Left ventricle myocardium inferior (tissue), 1 donor: ENCODE measurements at regions not wholly inside any gene's neighbourhood (a gene's known extent, or its start where the extent isn't known, plus 50 kb on each side); places are given as distances from the start of the nearest gene placed in this dataset.
"Not testable (repeated sequence)": the region's sequence is repeated elsewhere in the genome, so short reads cannot be mapped to it uniquely, and the experiment has no call there.

Source experiments
- DNase-seq: peaks from one replicate; pipeline ENCODE4 v3.0.0-alpha.2; 2020
- H3K27ac ChIP-seq: fragments of 200-600 bp; replicated peaks from 2 replicates; pipeline ENCODE4 v1.8.0; 2021
- H3K27me3 ChIP-seq: fragments of 200-600 bp; 2 replicates; pipeline ENCODE4 v1.8.0; 2021; ENCODE audit warnings: low read depth
- H3K36me3 ChIP-seq: fragments of 200-600 bp; 2 replicates; pipeline ENCODE4 v1.8.0; 2021
- H3K4me1 ChIP-seq: fragments of 200-600 bp; 2 replicates; pipeline ENCODE4 v1.8.0; 2021
- H3K4me3 ChIP-seq: fragments of 200-600 bp; 2 replicates; pipeline ENCODE4 v1.8.0; 2021; ENCODE audit warnings: mild to moderate bottlenecking, moderate library complexity
- H3K9me3 ChIP-seq: fragments of 200-600 bp; replicated peaks from 2 replicates; pipeline ENCODE4 v1.8.0; 2021
- CTCF ChIP-seq: fragments of 200-600 bp; IDR thresholded peaks from 2 replicates; pipeline ENCODE4 v1.8.0; 2021; ENCODE audit warnings: antibody characterized with exemption, mild to moderate bottlenecking, borderline replicate concordance
- intact Hi-C: fragments of 100-400 bp; cut with micrococcal nuclease; formaldehyde crosslinking; loops from one replicate; pipeline ENCODE4 v1.11.0; 2022
- donor health status: DM: no; HTN: yes; CAD: no; lungs with severe emphysema.

GRCh38 chr3:148500881-148501280 is 196.8 kb upstream of the AGTR1 start:
- no peaks in the 10 kb centered on the region for H3K27me3 ChIP-seq
- intact Hi-C loops = no loop called here
- DNase-seq = no peak
- no peak for TF ChIP-seq CTCF
- no peaks in the 10 kb centered on the region for H3K4me1 ChIP-seq
- H3K36me3 ChIP-seq = no peaks in the 10 kb centered on the region
- no peaks in the 10 kb centered on the region for H3K9me3 ChIP-seq
- H3K4me3 ChIP-seq = no peak overlapping the region
- H3K27ac ChIP-seq = no peak overlapping the region

- no peak for TF ChIP-seq CTCF
- Histone ChIP-seq H3K36me3 (no peaks in the 10 kb centered on the region), H3K4me1 (no peaks in the 10 kb centered on the region), H3K27me3 (no peaks in the 10 kb centered on the region), H3K9me3 (no peaks in the 10 kb centered on the region), H3K27ac (no peak overlapping the region), H3K4me3 (no peak overlapping the region)
- intact Hi-C loops = no loop called here
- no peak for DNase-seq
These were observed 187.6 kb upstream of the AGTR1 start for GRCh38 chr3:148510116-148510515.

- no peaks in the 10 kb centered on the region for H3K27me3 ChIP-seq
- intact Hi-C loops = no loop called here
- no peaks in the 10 kb centered on the region for H3K4me1 ChIP-seq
- DNase-seq = no peak
- no peak overlapping the region for H3K4me3 ChIP-seq
- H3K27ac ChIP-seq = no peak overlapping the region
- TF ChIP-seq CTCF = no peak
- no peaks in the 10 kb centered on the region for H3K9me3 ChIP-seq
- no peaks in the 10 kb centered on the region for H3K36me3 ChIP-seq
These were observed 187.1 kb upstream of the AGTR1 start for GRCh38 chr3:148510561-148510960.

GRCh38 chr3:148512648-148513047 is 185.1 kb upstream of the AGTR1 start:
- H3K4me1 ChIP-seq = no peaks in the 10 kb centered on the region
- no peak overlapping the region for H3K27ac ChIP-seq
- H3K4me3 ChIP-seq = no peak overlapping the region
- no peaks in the 10 kb centered on the region for H3K9me3 ChIP-seq
- DNase-seq = no peak
- TF ChIP-seq CTCF = no peak
- H3K27me3 ChIP-seq = no peaks in the 10 kb centered on the region
- H3K36me3 ChIP-seq = no peaks in the 10 kb centered on the region
- intact Hi-C loops = no loop called here

- no peak for TF ChIP-seq CTCF
- intact Hi-C loops = no loop called here
- DNase-seq = no peak
- no peak overlapping the region for H3K27ac ChIP-seq
- no peaks in the 10 kb centered on the region for H3K4me1 ChIP-seq
- H3K9me3 ChIP-seq = no peaks in the 10 kb centered on the region
- no peaks in the 10 kb centered on the region for H3K36me3 ChIP-seq
- H3K4me3 ChIP-seq = no peak overlapping the region
- H3K27me3 ChIP-seq = no peaks in the 10 kb centered on the region
These were observed 184.6 kb upstream of the AGTR1 start for GRCh38 chr3:148513096-148513543.

- TF ChIP-seq CTCF = no peak
- DNase-seq = no peak
- intact Hi-C loops = no loop called here
- Histone ChIP-seq H3K36me3 (no peaks in the 10 kb centered on the region), H3K4me3 (no peak overlapping the region), H3K9me3 (peaks cover 22% of the 10 kb centered on the region), H3K4me1 (no peaks in the 10 kb centered on the region), H3K27ac (no peak overlapping the region), H3K27me3 (no peaks in the 10 kb centered on the region)
These were observed 179.2 kb upstream of the AGTR1 start for GRCh38 chr3:148518520-148518919.

GRCh38 chr3:148525621-148526020 is 172.1 kb upstream of the AGTR1 start:
- H3K4me3 ChIP-seq, H3K27ac ChIP-seq, DNase-seq, intact Hi-C loops, H3K27me3 ChIP-seq, H3K36me3 ChIP-seq, H3K4me1 ChIP-seq: not testable (repeated sequence)
- H3K9me3 ChIP-seq = peaks cover 29% of the 10 kb centered on the region
